ENCODE measurements at regions not wholly inside any gene's neighbourhood (a gene's known extent, or its start where the extent isn't known, plus 50 kb on each side); places are given as distances from the start of the nearest gene placed in this dataset.

- no peak for TF ChIP-seq CTCF (IDR thresholded peaks at IDR 0.05; ENCODE audit: borderline replicate concordance, extremely low read depth, insufficient read depth)
- H3K9me3 ChIP-seq (ENCODE audit: control insufficient read depth in 2 of 3, insufficient read depth in 1 of 3, low read length in 3 of 3) = peaks cover 0 to 3% (median 0%) of the 10 kb centered on the region in 3 donors
- no peak overlapping the region for H3K27ac ChIP-seq (ENCODE audit: low read depth in 2 of 2, low read length in 2 of 2)
- H3K4me1 ChIP-seq (ENCODE audit: control insufficient read depth in 2 of 3, insufficient read depth in 2 of 3, low read depth in 1 of 3, low read length in 3 of 3) = no peaks in the 10 kb centered on the region
- no peaks in the 10 kb centered on the region for H3K36me3 ChIP-seq (ENCODE audit: control insufficient read depth in 2 of 3, insufficient read depth in 3 of 3, low read length in 3 of 3)
- H3K27me3 ChIP-seq (ENCODE audit: control insufficient read depth, insufficient read depth, low read length) = no peaks in the 10 kb centered on the region
- no peak for FAIRE-seq
- intact Hi-C loops (cut with DNase I) = no loop called here
- no peak overlapping the region for H3K9ac ChIP-seq (ENCODE audit: low read length in 3 of 3)
- no peak overlapping the region for H3K4me3 ChIP-seq (ENCODE audit: low read length in 3 of 3)
- peak in 1 of 5 donors; percentile 4 for DNase-seq
Measured at GRCh38 chr19:32189956-32190706, 155.3 kb upstream of the ZNF507 start.

- FAIRE-seq = no peak
- TF ChIP-seq CTCF (IDR thresholded peaks at IDR 0.05; ENCODE audit: borderline replicate concordance, extremely low read depth, insufficient read depth) = no peak
- intact Hi-C loops (cut with DNase I) = no loop called here
- Histone ChIP-seq H3K4me3 (ENCODE audit: low read length in 3 of 3) (no peak overlapping the region), H3K27me3 (ENCODE audit: control insufficient read depth, insufficient read depth, low read length) (no peaks in the 10 kb centered on the region), H3K4me1 (ENCODE audit: control insufficient read depth in 2 of 3, insufficient read depth in 2 of 3, low read depth in 1 of 3, low read length in 3 of 3) (no peaks in the 10 kb centered on the region), H3K36me3 (ENCODE audit: control insufficient read depth in 2 of 3, insufficient read depth in 3 of 3, low read length in 3 of 3) (no peaks in the 10 kb centered on the region), H3K9me3 (ENCODE audit: control insufficient read depth in 2 of 3, insufficient read depth in 1 of 3, low read length in 3 of 3) (peaks cover 0 to 3% (median 0%) of the 10 kb centered on the region in 3 donors), H3K9ac (ENCODE audit: low read length in 3 of 3) (no peak overlapping the region), H3K27ac (ENCODE audit: low read depth in 2 of 2, low read length in 2 of 2) (no peak overlapping the region)
- DNase-seq = no peak
Measured at GRCh38 chr19:32191921-32192320, 153.5 kb upstream of the ZNF507 start.

- intact Hi-C loops (cut with DNase I) = no loop called here
- DNase-seq = no peak
- no peak for FAIRE-seq
- Histone ChIP-seq H3K9ac (ENCODE audit: low read length in 3 of 3) (no peak overlapping the region), H3K27ac (ENCODE audit: low read depth in 2 of 2, low read length in 2 of 2) (no peak overlapping the region), H3K9me3 (ENCODE audit: control insufficient read depth in 2 of 3, insufficient read depth in 1 of 3, low read length in 3 of 3) (peaks cover 0 to 3% (median 0%) of the 10 kb centered on the region in 3 donors), H3K4me1 (ENCODE audit: control insufficient read depth in 2 of 3, insufficient read depth in 2 of 3, low read depth in 1 of 3, low read length in 3 of 3) (no peaks in the 10 kb centered on the region), H3K36me3 (ENCODE audit: control insufficient read depth in 2 of 3, insufficient read depth in 3 of 3, low read length in 3 of 3) (no peaks in the 10 kb centered on the region), H3K4me3 (ENCODE audit: low read length in 3 of 3) (no peak overlapping the region), H3K27me3 (ENCODE audit: control insufficient read depth, insufficient read depth, low read length) (no peaks in the 10 kb centered on the region)
- TF ChIP-seq CTCF (IDR thresholded peaks at IDR 0.05; ENCODE audit: borderline replicate concordance, extremely low read depth, insufficient read depth) = no peak
Measured at GRCh38 chr19:32195706-32196610, 149.5 kb upstream of the ZNF507 start.

Measured in kidney (tissue), 13 donors.